22Rv1 (cell line): ENCODE measurements at regions not wholly inside any gene's neighbourhood (a gene's known extent, or its start where the extent isn't known, plus 50 kb on each side); places are given as distances from the start of the nearest gene placed in this dataset.

ENCODE experiments used
- H3K27ac ChIP-seq: fragments of 450-650 bp; 2 replicates; pipeline ENCODE4 v1.5.1; 2017
- ZFX ChIP-seq: fragments of 450-650 bp; IDR thresholded peaks from 2 replicates; pipeline ENCODE4 v1.6.1; 2017; ENCODE audit warnings: antibody characterized with exemption, borderline replicate concordance
- TF ChIP-seq, protein P1 (sequence below): fragments of 450-650 bp; IDR thresholded peaks from 2 replicates; pipeline ENCODE4 v1.5.1; 2017; ENCODE audit warnings: mild to moderate bottlenecking

DNA sequence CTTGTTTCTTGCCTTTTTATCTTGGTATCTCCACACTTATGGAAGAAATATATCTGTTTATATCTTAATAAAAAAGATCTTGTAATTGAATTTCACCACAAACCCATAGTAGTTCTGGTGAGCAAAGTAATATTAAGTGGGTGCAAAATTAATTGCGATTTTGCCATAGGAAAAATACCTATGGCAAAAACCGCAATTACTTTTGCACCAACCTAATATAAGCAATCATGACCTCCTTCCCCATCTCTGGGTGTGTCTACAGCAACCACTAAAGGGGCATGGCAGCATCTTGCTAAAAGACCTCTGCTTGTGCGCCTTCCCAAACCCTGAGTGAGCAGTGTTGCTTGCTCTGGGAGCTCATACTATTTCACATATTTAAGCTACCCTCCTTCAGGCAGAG is 124.2 kb upstream of the GUCY1A1 start:
- no peak for TF ChIP-seq ZFX
- TF ChIP-seq, protein P1, sequence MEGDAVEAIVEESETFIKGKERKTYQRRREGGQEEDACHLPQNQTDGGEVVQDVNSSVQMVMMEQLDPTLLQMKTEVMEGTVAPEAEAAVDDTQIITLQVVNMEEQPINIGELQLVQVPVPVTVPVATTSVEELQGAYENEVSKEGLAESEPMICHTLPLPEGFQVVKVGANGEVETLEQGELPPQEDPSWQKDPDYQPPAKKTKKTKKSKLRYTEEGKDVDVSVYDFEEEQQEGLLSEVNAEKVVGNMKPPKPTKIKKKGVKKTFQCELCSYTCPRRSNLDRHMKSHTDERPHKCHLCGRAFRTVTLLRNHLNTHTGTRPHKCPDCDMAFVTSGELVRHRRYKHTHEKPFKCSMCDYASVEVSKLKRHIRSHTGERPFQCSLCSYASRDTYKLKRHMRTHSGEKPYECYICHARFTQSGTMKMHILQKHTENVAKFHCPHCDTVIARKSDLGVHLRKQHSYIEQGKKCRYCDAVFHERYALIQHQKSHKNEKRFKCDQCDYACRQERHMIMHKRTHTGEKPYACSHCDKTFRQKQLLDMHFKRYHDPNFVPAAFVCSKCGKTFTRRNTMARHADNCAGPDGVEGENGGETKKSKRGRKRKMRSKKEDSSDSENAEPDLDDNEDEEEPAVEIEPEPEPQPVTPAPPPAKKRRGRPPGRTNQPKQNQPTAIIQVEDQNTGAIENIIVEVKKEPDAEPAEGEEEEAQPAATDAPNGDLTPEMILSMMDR: no peak
- H3K27ac ChIP-seq: no peak overlapping the region

DNA sequence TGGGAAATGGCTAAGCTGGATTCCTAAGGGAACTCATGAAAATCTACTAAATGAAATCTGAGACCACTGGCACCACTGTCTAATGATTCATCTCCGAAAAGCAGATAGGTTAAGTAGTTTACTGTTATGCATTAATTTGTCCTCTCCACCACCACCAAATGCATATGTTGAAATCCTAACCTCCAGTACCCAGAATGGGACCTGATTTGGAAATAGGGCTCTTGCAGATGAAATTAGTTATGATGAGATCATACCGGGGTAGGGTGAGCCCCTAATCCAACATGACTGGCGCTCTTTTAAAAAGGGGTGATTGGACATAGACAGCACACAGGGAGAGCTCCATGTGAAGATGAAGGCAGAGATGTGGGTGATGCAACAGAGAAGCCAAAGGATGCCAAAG is 124.9 kb upstream of the GUCY1A1 start:
- no peak overlapping the region for H3K27ac ChIP-seq
- no peak for TF ChIP-seq ZFX
- TF ChIP-seq, protein P1: no peak

DNA sequence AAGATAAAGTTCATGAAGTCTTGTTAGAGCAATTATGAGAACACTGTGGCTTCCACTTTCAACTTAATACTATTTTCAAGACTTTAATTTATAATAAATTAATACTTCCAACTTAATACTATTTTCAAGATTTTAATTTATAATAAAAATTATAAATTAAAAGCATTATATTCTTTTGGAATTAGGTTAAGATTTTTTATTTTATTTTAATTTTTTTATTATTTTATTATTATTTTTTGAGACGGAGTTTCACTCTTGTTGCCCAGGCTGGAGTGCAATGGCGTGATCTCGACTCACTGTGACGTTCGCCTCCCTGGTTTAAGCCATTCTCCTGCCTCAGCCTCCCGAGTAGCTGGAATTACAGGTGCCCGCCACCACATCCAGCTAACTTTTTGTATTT is 126.0 kb upstream of the GUCY1A1 start:
- TF ChIP-seq ZFX: no peak
- TF ChIP-seq, protein P1: no peak
- H3K27ac ChIP-seq: no peak overlapping the region

DNA sequence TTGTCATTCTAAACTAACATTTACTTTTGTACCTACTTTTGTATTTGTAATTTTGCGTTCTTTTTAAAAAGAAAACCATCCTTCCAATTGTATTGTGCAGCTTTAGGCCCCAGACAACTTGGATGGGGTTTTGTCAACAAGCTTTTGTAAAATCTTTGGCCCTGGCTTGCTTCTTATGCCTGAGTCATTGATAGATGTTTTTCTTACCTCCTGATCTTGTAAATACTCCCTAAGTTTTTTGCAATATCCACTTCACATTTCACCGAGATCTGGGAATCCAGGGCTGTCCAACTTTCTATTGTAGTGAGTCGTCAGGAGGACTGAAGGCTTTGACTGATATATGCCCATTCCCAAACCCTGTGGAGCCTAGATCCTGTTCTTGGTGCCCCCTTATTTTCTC is 126.9 kb upstream of the GUCY1A1 start:
- no peak for TF ChIP-seq ZFX
- TF ChIP-seq, protein P1: no peak
- H3K27ac ChIP-seq: no peak overlapping the region

DNA sequence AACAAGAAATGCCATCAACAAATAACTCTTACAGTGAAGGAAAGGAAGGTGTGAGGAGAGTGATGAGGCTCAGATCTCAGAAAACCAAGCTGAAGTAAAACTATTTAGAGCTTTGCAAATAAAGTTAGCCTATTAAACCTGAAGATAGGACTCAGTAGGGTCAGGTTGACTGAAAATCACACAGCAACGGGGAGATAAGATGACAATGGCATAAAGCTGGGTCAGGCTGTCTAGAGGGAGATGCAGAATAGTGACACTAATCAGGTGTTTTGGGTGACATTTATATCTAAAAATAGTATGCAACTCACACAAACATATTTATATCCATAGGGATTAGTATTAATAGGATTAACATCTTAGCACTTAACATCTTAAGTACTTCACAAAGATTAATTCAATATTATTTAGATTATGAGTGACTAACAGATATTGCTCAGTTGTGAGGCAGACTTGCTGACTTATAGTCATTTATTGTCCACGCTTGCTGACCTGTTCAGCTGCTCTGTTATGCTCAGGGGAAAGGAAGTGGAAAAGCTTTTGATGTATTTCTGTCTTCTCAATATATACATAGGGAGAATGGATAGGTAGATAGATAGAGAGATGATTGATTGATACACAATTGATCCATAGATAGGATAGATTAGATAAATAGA is 130.7 kb upstream of the GUCY1A1 start:
- TF ChIP-seq ZFX: no peak
- TF ChIP-seq, protein P1: no peak
- no peak overlapping the region for H3K27ac ChIP-seq

DNA sequence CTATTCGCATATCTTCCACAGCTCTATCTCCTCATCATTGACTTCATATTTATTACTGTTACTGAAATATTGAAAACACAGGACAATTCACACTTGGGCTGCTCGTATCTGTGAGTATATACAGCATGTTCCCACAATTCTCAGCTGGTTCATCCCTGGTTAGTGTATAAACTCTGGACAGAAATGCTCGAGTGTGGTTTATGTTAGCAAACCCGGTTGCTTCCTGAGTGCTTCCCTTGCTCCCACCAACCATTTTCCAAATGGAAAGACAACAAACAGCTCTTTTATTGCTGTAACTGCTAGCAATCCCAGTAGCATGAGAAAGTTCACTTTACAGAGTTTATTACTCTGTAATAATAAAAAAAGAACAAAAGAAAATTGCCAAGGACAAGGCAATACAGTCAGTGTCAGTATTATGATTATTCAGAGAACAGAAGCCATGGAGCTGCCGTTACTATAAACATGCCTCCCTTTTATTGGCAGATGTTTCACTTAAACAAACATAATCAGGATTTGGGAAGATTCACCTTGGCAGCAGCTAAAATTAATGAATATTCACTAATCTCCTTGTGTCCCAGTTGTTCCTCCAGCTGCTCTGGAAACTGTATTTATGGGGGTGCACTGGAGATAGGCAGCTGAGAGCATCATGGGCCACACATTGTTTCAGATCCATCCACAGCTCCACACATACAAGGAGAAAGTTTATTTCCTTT is 134.1 kb upstream of the GUCY1A1 start:
- no peak overlapping the region for H3K27ac ChIP-seq
- TF ChIP-seq ZFX: no peak
- TF ChIP-seq, protein P1: no peak

DNA sequence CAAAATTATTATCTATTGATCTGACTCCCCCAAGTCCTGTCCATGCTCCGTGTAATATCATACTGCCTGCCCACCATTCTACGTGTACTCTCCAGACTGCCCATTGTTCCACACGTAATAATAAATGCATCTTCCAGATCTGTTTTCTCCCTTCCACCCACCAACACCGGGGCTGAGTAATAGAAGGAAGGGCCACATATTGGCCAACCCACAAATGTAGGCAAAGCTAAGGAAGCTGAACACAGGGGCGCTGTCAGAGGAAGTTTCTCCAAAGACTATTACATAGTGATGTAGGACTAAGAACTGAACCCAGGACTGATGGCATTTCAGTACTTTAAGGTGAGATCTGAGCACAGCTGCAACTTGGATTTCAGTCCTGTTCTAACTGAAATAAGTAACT is 135.8 kb upstream of the GUCY1A1 start:
- TF ChIP-seq, protein P1: no peak
- TF ChIP-seq ZFX: no peak
- no peak overlapping the region for H3K27ac ChIP-seq
